ENCODE measurements at regions not wholly inside any gene's neighbourhood (a gene's known extent, or its start where the extent isn't known, plus 50 kb on each side); places are given as distances from the start of the nearest gene placed in this dataset.

DNA sequence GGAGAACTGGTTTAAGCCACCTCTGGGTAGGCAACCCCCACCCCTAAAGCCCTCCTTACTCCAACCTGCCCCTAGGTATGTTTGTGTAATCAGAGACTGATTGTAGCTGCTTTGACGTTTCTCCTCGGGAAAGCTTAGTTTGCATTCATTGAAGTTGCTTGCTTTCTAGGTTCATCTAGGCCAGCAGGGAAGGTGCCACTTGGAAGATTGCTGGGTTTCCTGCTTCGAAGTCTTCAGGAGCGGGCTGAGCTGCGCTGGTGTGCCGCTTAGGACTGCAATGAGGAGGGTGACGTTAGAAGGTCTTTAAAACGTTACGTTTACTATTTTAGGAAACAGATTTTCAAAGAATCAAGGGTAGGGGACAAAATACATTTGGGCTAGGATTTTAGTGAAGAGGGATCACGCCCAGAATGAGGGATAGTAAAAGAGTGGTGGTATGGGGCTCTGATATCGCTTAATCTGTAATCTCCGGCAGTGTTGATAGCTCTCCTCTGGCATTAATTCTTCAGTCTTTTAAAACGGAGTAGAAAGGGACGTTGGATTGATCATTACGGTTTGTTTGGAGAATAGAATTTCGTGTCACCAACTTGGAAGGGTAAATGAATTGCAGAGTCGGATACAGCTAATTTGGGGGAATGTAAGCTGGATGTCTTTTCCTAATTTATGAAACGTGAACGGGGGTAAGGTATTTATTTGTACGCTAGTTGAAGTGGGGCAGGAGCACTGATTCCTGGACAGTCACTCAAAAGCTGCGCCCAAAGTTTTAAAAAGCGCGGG is 92.6 kb upstream of the PRDM1 start:
- Histone ChIP-seq H4K20me1 (ENCODE audit: insufficient read depth, low read length) (no peaks in the 10 kb centered on the region), H2AFZ (ENCODE audit: low read length) (no peak overlapping the region), H3K27me3 (ENCODE audit: control insufficient read depth in 1 of 2, insufficient read depth in 2 of 2, low read length in 2 of 2) (peaks cover 0 to 4% of the 10 kb centered on the region in 2 experiments; a peak in 3 of 5 replicates), H3K4me3 (replicated peaks in 1 of 3; ENCODE audit: insufficient read depth in 1 of 3, low read depth in 2 of 3, low read length in 3 of 3) (no peak overlapping the region), H3K4me2 (ENCODE audit: low read depth, low read length) (no peak overlapping the region), H3K9me3 (ENCODE audit: low read length) (no peaks in the 10 kb centered on the region), H3K36me3 (replicated peaks in 1 of 2; ENCODE audit: control insufficient read depth in 1 of 2, insufficient read depth in 2 of 2, low read length in 2 of 2) (no peaks in the 10 kb centered on the region), H3K9ac (ENCODE audit: insufficient read depth, low read depth, low read length) (no peak overlapping the region), H3K79me2 (ENCODE audit: insufficient read depth, low read length) (no peaks in the 10 kb centered on the region), H3K4me1 (ENCODE audit: insufficient read depth, low read length) (peaks cover 15% of the 10 kb centered on the region), H3K27ac (ENCODE audit: extremely low read length, insufficient read depth, low read length) (no peak overlapping the region)
- 60% methylated on average over 23 of the region's 23 CpGs for WGBS (ENCODE audit: low lambda C conversion rate)
- in situ Hi-C loops (cut with HindIII; ENCODE audit: extremely low pct_ligation_motif_present, low pct_unique_long_range_greater_than_20kb) (no loop called here), intact Hi-C loops (cut with micrococcal nuclease; ENCODE audit: unreplicated experiment) (loop anchor here (10.0 kb wide), 1 partner anchor 311 kb away; no protein-coding TSS in a partner anchor)
- TF ChIP-seq ZNF563 (CRISPR knock-in tag; IDR thresholded peaks at IDR 0.05): no peak
- no peak for TF ChIP-seq GTF2F1 (IDR thresholded peaks at IDR 0.05; ENCODE audit: low read length)
- TF ChIP-seq ZNF83 (CRISPR knock-in tag; IDR thresholded peaks at IDR 0.05; ENCODE audit: borderline replicate concordance): no peak
- no peak for TF ChIP-seq RFX1 (IDR thresholded peaks at IDR 0.05)
- TF ChIP-seq ZNF318 (CRISPR knock-in tag; IDR thresholded peaks at IDR 0.05): no peak
- no peak for TF ChIP-seq ISX (CRISPR knock-in tag; conservative IDR thresholded peaks at IDR 0.05)
- TF ChIP-seq CBX1 (IDR thresholded peaks at IDR 0.05; ENCODE audit: low read depth): no peak
- TF ChIP-seq TEAD3 (CRISPR knock-in tag; optimal IDR thresholded peaks at IDR 0.05; ENCODE audit: borderline replicate concordance): no peak
- TF ChIP-seq ZNF430 (CRISPR knock-in tag; IDR thresholded peaks at IDR 0.05): no peak
- no peak for TF ChIP-seq ATM (IDR thresholded peaks at IDR 0.05; ENCODE audit: borderline replicate concordance)
- no TSS peak for BruUV-seq (replicated peaks)
- no peak for DNase-seq (ENCODE audit: low spot score)
- POLR2A ChIA-PET: no interaction called here
- no peak for FAIRE-seq
- CTCF ChIA-PET (ENCODE audit: low intra/inter-chr PET ratio, low total read pairs): no interaction called here
- no peak for ATAC-seq
